ENCODE measurements at regions not wholly inside any gene's neighbourhood (a gene's known extent, or its start where the extent isn't known, plus 50 kb on each side); places are given as distances from the start of the nearest gene placed in this dataset.
"Not testable (repeated sequence)": the region's sequence is repeated elsewhere in the genome, so short reads cannot be mapped to it uniquely, and the experiment has no call there.

DNA sequence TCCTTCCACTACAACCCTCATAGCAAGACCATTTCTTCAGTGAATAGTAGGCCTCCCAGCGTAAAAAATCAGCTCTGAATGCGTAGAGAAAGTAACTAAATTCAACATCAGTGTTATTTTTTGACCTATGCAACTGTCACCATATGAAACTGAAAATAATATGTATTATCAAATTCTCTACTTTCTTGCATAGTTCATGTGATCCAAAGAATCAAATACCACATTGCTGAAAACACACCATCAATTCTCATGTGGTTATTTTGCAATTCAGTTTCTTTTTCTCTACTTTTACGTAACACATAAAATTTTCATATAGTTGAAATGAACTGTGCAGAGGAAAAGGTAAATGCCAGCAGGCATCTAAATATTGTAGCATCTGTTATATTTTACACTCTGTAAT, 208.5 kb upstream of the SPOPL start:
- no peak overlapping the region for H3K4me3 Mint-ChIP-seq

GRCh38 chr2:138293549-138293948, 208.0 kb upstream of the SPOPL start:
- H3K27ac Mint-ChIP-seq: no peak overlapping the region
- DNase-seq (ENCODE audit: low spot score in 2 of 2) (no peak), ATAC-seq (ENCODE audit: low read depth) (no peak)
- no peak overlapping the region for H3K4me3 Mint-ChIP-seq
- H3K4me1 Mint-ChIP-seq: peaks cover 3% of the 10 kb centered on the region
- H3K36me3 Mint-ChIP-seq: peaks cover 17% of the 10 kb centered on the region
- peaks cover 2% of the 10 kb centered on the region for H3K9me3 Mint-ChIP-seq
- H3K27me3 Mint-ChIP-seq: no peaks in the 10 kb centered on the region

More for the DNA sequence above, 208.5 kb upstream of the SPOPL start:
- Mint-ChIP-seq H3K4me1 (no peaks in the 10 kb centered on the region), H3K27ac (no peak overlapping the region), H3K9me3 (peaks cover 3% of the 10 kb centered on the region), H3K36me3 (peaks cover 17% of the 10 kb centered on the region), H3K27me3 (no peaks in the 10 kb centered on the region)
- ATAC-seq (ENCODE audit: low read depth): no peak
- no peak for DNase-seq (ENCODE audit: low spot score in 2 of 2)

GRCh38 chr2:138294451-138294850, 207.1 kb upstream of the SPOPL start:
- Mint-ChIP-seq H3K4me1 (peaks cover 7% of the 10 kb centered on the region), H3K27ac (no peak overlapping the region), H3K36me3 (peaks cover 15% of the 10 kb centered on the region), H3K27me3 (no peaks in the 10 kb centered on the region), H3K9me3 (no peaks in the 10 kb centered on the region), H3K4me3 (no peak overlapping the region)
- ATAC-seq (ENCODE audit: low read depth): no peak
- DNase-seq (ENCODE audit: low spot score in 2 of 2): no peak

DNA sequence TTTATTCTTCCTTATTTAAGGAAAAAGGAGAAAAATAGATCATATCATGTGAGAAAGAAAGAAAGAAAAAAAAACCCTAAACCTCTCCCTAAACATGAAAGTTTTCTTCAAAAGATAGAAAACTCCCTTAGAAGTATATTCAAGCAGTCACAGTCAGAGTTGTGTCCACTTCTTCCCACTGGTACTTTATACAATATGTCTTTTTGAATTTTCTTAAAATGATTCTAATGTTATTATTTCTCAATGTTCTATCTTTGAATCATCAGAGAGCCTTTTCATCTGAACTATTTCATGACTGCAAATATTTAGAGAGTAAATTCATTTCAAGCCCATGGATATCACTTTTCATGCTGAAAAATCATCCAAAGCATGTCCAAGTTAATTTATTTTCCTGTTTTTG, 205.2 kb upstream of the SPOPL start:
- peaks cover 9% of the 10 kb centered on the region for H3K4me1 Mint-ChIP-seq
- no peaks in the 10 kb centered on the region for H3K9me3 Mint-ChIP-seq
- H3K36me3 Mint-ChIP-seq: peaks cover 9% of the 10 kb centered on the region
- H3K27ac Mint-ChIP-seq: no peak overlapping the region
- no peak for ATAC-seq (ENCODE audit: low read depth)
- H3K4me3 Mint-ChIP-seq: no peak overlapping the region
- no peak for DNase-seq (ENCODE audit: low spot score in 2 of 2)
- H3K27me3 Mint-ChIP-seq: no peaks in the 10 kb centered on the region

GRCh38 chr2:138298120-138298814, 203.3 kb upstream of the SPOPL start:
- H3K27ac Mint-ChIP-seq: no peak overlapping the region
- ATAC-seq (ENCODE audit: low read depth): no peak

DNA sequence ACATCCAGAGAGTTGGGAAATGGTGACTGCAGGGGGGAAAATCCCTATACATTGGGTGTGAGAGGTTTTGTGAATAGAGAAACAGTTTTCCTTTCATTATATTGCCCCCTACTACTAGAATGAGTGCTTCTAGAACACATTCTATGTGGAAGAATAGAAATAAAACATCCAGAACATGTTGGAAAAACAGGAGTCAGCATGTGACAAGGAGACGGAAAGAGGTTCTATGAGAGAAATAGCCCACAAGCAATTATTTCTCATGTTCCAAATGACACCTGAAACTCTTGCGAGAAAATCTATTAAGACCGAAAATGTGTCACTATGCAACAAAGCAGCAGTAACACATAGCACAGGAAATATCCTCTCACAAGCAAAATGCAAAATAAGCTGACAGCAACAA, 202.7 kb upstream of the SPOPL start:
- Mint-ChIP-seq H3K27me3 (no peaks in the 10 kb centered on the region), H3K27ac (no peak overlapping the region), H3K36me3 (peaks cover 4% of the 10 kb centered on the region), H3K9me3 (no peaks in the 10 kb centered on the region), H3K4me1 (peaks cover 9% of the 10 kb centered on the region), H3K4me3 (no peak overlapping the region)
- DNase-seq (ENCODE audit: low spot score in 2 of 2) (no peak), ATAC-seq (ENCODE audit: low read depth) (no peak)

More at GRCh38 chr2:138298120-138298814, 203.3 kb upstream of the SPOPL start:
- no peaks in the 10 kb centered on the region for H3K27me3 Mint-ChIP-seq
- no peak for DNase-seq (ENCODE audit: low spot score in 2 of 2)
- H3K36me3 Mint-ChIP-seq: peaks cover 4% of the 10 kb centered on the region
- no peaks in the 10 kb centered on the region for H3K9me3 Mint-ChIP-seq
- H3K4me3 Mint-ChIP-seq: no peak overlapping the region
- peaks cover 9% of the 10 kb centered on the region for H3K4me1 Mint-ChIP-seq

DNA sequence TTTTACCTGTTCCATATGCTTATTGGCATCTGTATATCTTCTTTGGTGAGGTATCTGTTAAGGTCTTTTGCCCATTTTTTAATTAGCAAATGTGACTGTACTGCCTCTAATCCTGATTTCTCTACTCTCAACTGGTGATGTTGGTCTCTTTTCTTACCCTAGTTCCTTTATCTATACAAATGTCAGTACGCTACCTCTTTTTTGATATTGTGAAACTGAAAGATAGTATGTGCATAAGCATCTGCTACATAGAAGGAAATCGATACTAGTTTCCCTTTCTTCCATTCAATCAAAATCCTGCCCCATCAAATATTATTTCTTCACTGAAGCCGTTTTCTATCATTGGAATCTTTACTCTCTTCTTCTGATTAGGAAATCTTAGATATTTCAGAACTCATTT, 194.9 kb upstream of the SPOPL start:
- H3K4me3 Mint-ChIP-seq: no peak overlapping the region
- H3K4me1 Mint-ChIP-seq: peaks cover 3% of the 10 kb centered on the region
- DNase-seq (ENCODE audit: low spot score in 2 of 2) (no peak), ATAC-seq (ENCODE audit: low read depth) (no peak)
- H3K27ac Mint-ChIP-seq: no peak overlapping the region
- no peaks in the 10 kb centered on the region for H3K27me3 Mint-ChIP-seq
- peaks cover 2% of the 10 kb centered on the region for H3K9me3 Mint-ChIP-seq
- H3K36me3 Mint-ChIP-seq: no peaks in the 10 kb centered on the region

DNA sequence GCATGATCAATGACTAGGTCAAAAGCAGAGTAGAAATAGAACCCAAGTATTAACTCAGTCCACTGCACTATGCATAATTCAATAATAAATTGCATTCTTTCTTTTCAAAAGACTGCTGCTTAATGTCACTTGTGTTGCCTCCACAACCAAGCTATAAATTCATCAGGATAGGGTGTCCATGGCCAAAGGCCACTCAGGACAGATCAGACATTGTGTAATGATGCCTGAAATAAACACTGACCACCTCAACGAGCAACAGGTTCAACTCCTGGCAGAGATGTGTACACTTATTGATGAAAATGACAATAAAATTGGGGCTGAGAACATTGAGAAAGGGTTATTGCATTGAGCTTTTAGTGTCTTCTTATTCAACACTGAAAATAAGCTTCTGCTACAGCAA, 194.5 kb upstream of the SPOPL start:
- H3K27me3 Mint-ChIP-seq: no peaks in the 10 kb centered on the region
- no peak for ATAC-seq (ENCODE audit: low read depth)
- H3K9me3 Mint-ChIP-seq: peaks cover 2% of the 10 kb centered on the region
- H3K27ac Mint-ChIP-seq: no peak overlapping the region
- H3K4me3 Mint-ChIP-seq: no peak overlapping the region
- H3K4me1 Mint-ChIP-seq: peaks cover 3% of the 10 kb centered on the region
- no peak for DNase-seq (ENCODE audit: low spot score in 2 of 2)
- no peaks in the 10 kb centered on the region for H3K36me3 Mint-ChIP-seq

GRCh38 chr2:138309760-138310159, 191.8 kb upstream of the SPOPL start:
- no peak for ATAC-seq (ENCODE audit: low read depth)
- peaks cover 3% of the 10 kb centered on the region for H3K9me3 Mint-ChIP-seq
- H3K4me1 Mint-ChIP-seq: peaks cover 3% of the 10 kb centered on the region
- peaks cover 3% of the 10 kb centered on the region for H3K36me3 Mint-ChIP-seq
- no peak overlapping the region for H3K4me3 Mint-ChIP-seq
- H3K27ac Mint-ChIP-seq: no peak overlapping the region
- H3K27me3 Mint-ChIP-seq: no peaks in the 10 kb centered on the region
- DNase-seq (ENCODE audit: low spot score in 2 of 2): no peak

DNA sequence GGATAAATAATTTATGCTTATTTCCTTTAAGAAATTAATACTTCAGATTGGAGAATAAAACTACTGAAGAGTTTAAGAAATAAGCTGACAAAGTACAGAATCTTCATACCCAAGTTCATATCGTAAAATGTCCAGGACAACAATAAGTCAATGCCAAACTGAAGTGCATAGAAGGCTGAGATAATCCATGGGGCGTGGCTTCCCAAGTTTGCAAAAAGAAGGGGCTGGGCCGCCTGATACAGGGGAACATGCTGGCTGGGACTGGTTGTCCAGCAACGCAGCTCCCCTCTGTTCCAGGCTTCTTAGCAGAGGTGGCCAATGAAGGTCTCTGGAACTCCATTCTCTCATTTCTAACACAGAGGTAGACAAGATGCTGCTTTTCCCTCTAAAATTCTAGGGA, 189.5 kb upstream of the SPOPL start:
- Mint-ChIP-seq H3K27me3 (no peaks in the 10 kb centered on the region), H3K36me3 (peaks cover 8% of the 10 kb centered on the region), H3K27ac (no peak overlapping the region), H3K4me1 (no peaks in the 10 kb centered on the region), H3K9me3 (peaks cover 4% of the 10 kb centered on the region), H3K4me3 (no peak overlapping the region)
- DNase-seq (ENCODE audit: low spot score in 2 of 2) (no peak), ATAC-seq (ENCODE audit: low read depth) (no peak)

- not testable (repeated sequence) for H3K36me3 Mint-ChIP-seq; DNase-seq (ENCODE audit: low spot score in 2 of 2); H3K4me3 Mint-ChIP-seq; H3K4me1 Mint-ChIP-seq; H3K27ac Mint-ChIP-seq; ATAC-seq (ENCODE audit: low read depth); H3K27me3 Mint-ChIP-seq; H3K9me3 Mint-ChIP-seq
Observed at GRCh38 chr2:138315619-138316018, 186.0 kb upstream of the SPOPL start.

- no peaks in the 10 kb centered on the region for H3K27me3 Mint-ChIP-seq
- no peak for ATAC-seq (ENCODE audit: low read depth)
- H3K9me3 Mint-ChIP-seq: peaks cover 3% of the 10 kb centered on the region
- no peak overlapping the region for H3K4me3 Mint-ChIP-seq
- no peak for DNase-seq (ENCODE audit: low spot score in 2 of 2)
- H3K36me3 Mint-ChIP-seq: peaks cover 5% of the 10 kb centered on the region
- no peak overlapping the region for H3K27ac Mint-ChIP-seq
- H3K4me1 Mint-ChIP-seq: peaks cover 5% of the 10 kb centered on the region
Observed at GRCh38 chr2:138319616-138320015, 182.0 kb upstream of the SPOPL start.

- Mint-ChIP-seq H3K27ac (no peak overlapping the region), H3K4me3 (no peak overlapping the region)
- no peak for ATAC-seq (ENCODE audit: low read depth)
Observed at GRCh38 chr2:138321458-138321857, 180.1 kb upstream of the SPOPL start.

DNA sequence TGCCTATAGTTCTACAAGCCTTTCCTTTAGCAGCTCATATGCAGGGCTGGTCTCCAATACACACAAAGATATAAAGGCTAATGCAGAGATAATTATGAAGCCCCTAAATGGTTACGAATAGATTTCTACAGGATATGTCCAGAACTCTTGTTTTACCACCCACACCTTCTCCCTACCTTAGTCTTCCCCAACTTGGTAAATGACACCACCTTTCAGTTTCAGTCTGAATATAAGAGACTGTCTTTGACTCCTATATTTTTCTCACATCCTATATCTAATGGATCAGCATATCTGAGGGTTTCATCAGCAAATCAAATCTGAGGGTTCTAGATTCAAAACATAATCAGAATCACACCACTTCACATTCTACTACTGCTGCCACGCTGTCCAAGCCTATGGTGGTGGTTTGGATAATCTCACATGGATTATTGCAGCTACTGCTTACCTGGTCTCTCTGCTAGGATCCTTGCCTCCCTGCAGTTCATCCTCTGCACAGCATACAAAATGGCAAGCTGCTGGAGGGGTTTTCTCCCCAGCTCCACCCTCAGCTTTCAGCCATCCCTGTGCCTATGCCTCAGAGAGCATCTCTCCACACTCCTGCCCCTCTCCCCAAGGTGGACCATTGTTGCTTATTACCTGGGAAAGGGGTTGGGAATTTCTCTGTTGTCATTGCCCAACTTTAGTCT, 178.0 kb upstream of the SPOPL start:
- ATAC-seq (ENCODE audit: low read depth) (no peak), DNase-seq (ENCODE audit: low spot score in 2 of 2) (no peak)
- peaks cover 5% of the 10 kb centered on the region for H3K4me1 Mint-ChIP-seq
- H3K9me3 Mint-ChIP-seq: no peaks in the 10 kb centered on the region
- H3K27me3 Mint-ChIP-seq: no peaks in the 10 kb centered on the region
- no peaks in the 10 kb centered on the region for H3K36me3 Mint-ChIP-seq
- no peak overlapping the region for H3K27ac Mint-ChIP-seq
- H3K4me3 Mint-ChIP-seq: no peak overlapping the region

More at GRCh38 chr2:138321458-138321857, 180.1 kb upstream of the SPOPL start:
- peaks cover under 1% of the 10 kb centered on the region for H3K36me3 Mint-ChIP-seq
- no peaks in the 10 kb centered on the region for H3K27me3 Mint-ChIP-seq
- no peak for DNase-seq (ENCODE audit: low spot score in 2 of 2)
- H3K4me1 Mint-ChIP-seq: peaks cover 5% of the 10 kb centered on the region
- H3K9me3 Mint-ChIP-seq: peaks cover under 1% of the 10 kb centered on the region

Data from memory B cell (primary cell).